ENCODE measurements at regions not wholly inside any gene's neighbourhood (a gene's known extent, or its start where the extent isn't known, plus 50 kb on each side); places are given as distances from the start of the nearest gene placed in this dataset.

GRCh38 chr17:70230850-70231640, 61.7 kb downstream of the KCNJ2 start:
- DNase-seq (ENCODE audit: low read depth) = peak; percentile 7

- DNase-seq (ENCODE audit: low read depth) = no peak
Observed at GRCh38 chr17:70232466-70232865, 63.1 kb downstream of the KCNJ2 start.

GRCh38 chr17:70235252-70235651, 65.9 kb downstream of the KCNJ2 start:
- DNase-seq (ENCODE audit: low read depth) = no peak

- DNase-seq (ENCODE audit: low read depth) = no peak
Observed at GRCh38 chr17:70238228-70238627, 68.9 kb downstream of the KCNJ2 start.

- DNase-seq (ENCODE audit: low read depth) = no peak
Observed at GRCh38 chr17:70238646-70239045, 69.3 kb downstream of the KCNJ2 start.

GRCh38 chr17:70239391-70239826, 70.1 kb downstream of the KCNJ2 start:
- DNase-seq (ENCODE audit: low read depth) = peak; percentile 28

- DNase-seq (ENCODE audit: low read depth) = no peak
Observed at GRCh38 chr17:70241071-70241470, 71.7 kb downstream of the KCNJ2 start.

GRCh38 chr17:70242781-70243437, 73.6 kb downstream of the KCNJ2 start:
- DNase-seq (ENCODE audit: low read depth) = peak; percentile 18

- DNase-seq (ENCODE audit: low read depth) = no peak
Observed at GRCh38 chr17:70251706-70252105, 82.4 kb downstream of the KCNJ2 start.

- no peak for DNase-seq (ENCODE audit: low read depth)
Observed at GRCh38 chr17:70254735-70255460, 85.6 kb downstream of the KCNJ2 start.

- no peak for DNase-seq (ENCODE audit: low read depth)
Observed at GRCh38 chr17:70256751-70257150, 87.4 kb downstream of the KCNJ2 start.

- DNase-seq (ENCODE audit: low read depth) = no peak
Observed at GRCh38 chr17:70258465-70258864, 89.1 kb downstream of the KCNJ2 start.

GRCh38 chr17:70259400-70259799, 90.1 kb downstream of the KCNJ2 start:
- DNase-seq (ENCODE audit: low read depth) = no peak

- DNase-seq (ENCODE audit: low read depth) = no peak
Observed at GRCh38 chr17:70261170-70261569, 91.8 kb downstream of the KCNJ2 start.

- DNase-seq (ENCODE audit: low read depth) = no peak
Observed at GRCh38 chr17:70265471-70265870, 96.1 kb downstream of the KCNJ2 start.

GRCh38 chr17:70266394-70266793, 97.1 kb downstream of the KCNJ2 start:
- DNase-seq (ENCODE audit: low read depth) = no peak

GRCh38 chr17:70268383-70268782, 99.1 kb downstream of the KCNJ2 start:
- DNase-seq (ENCODE audit: low read depth) = peak; percentile 62

GRCh38 chr17:70270554-70270953, 101.2 kb downstream of the KCNJ2 start:
- DNase-seq (ENCODE audit: low read depth) = peak; percentile 35

- DNase-seq (ENCODE audit: low read depth) = no peak
Observed at GRCh38 chr17:70271200-70271599, 101.9 kb downstream of the KCNJ2 start.

- no peak for DNase-seq (ENCODE audit: low read depth)
Observed at GRCh38 chr17:70271672-70272071, 102.3 kb downstream of the KCNJ2 start.

GRCh38 chr17:70274255-70274654, 104.9 kb downstream of the KCNJ2 start:
- DNase-seq (ENCODE audit: low read depth) = no peak

- peak; percentile 22 for DNase-seq (ENCODE audit: low read depth)
Observed at GRCh38 chr17:70276906-70277305, 107.6 kb downstream of the KCNJ2 start.
